H1 (cell line): ENCODE measurements at regions not wholly inside any gene's neighbourhood (a gene's known extent, or its start where the extent isn't known, plus 50 kb on each side); places are given as distances from the start of the nearest gene placed in this dataset.

Experiments
- CTCF ChIA-PET: fragments of 300-600 bp; sonication (Branson Sonifier 250); formaldehyde crosslinking; loops from one replicate; lab custom pipeline; 2021; ENCODE audit not compliant: partially characterized antibody; lab: Charles Lee
- POLR2A ChIA-PET: fragments of 300-600 bp; sonication (Branson Sonifier 250); formaldehyde crosslinking; loops from one replicate; lab custom pipeline; 2021; ENCODE audit warnings: inconsistent platforms; ENCODE audit not compliant: partially characterized antibody; lab: Charles Lee
- DNase-seq, 2 experiments: peaks; one replicate each; pipeline versions ENCODE4 v3.0.0 to v3.0.0-alpha.2; 2010 to 2022; ENCODE audit warnings: low spot score in 2 of 2, low read depth in 1 of 2, mixed read lengths in 1 of 2
- FAIRE-seq: peaks from 2 replicates; lab custom pipeline; 2011; peaks lifted over from hg19 to GRCh38; lab: Jason Lieb, UNC
- H2AFZ ChIP-seq: 2 replicates; pipeline ENCODE4 v1.8.1; 2012; ENCODE audit warnings: low read length, inconsistent platforms
- H2AK5ac ChIP-seq: 2 replicates; pipeline ENCODE4 v1.6.1; 2013; ENCODE audit warnings: low read depth, low read length
- H2BK120ac ChIP-seq: replicated peaks from 2 replicates; pipeline ENCODE3; 2013; ENCODE audit warnings: low read depth, low read length, inconsistent platforms
- H2BK12ac ChIP-seq: 2 replicates; pipeline ENCODE4 v1.6.1; 2013; ENCODE audit warnings: low read depth, low read length
- H2BK15ac ChIP-seq: 2 replicates; pipeline ENCODE4 v1.6.1; 2013; ENCODE audit warnings: low read length
- H2BK20ac ChIP-seq: 2 replicates; pipeline ENCODE4 v1.6.1; 2013; ENCODE audit warnings: low read length
- H2BK5ac ChIP-seq: 2 replicates; pipeline ENCODE4 v1.6.1; 2013; ENCODE audit warnings: low read depth, low read length
- H3K14ac ChIP-seq: 2 replicates; pipeline ENCODE4 v1.6.1; 2013; ENCODE audit warnings: inconsistent platforms; ENCODE audit not compliant: insufficient read length
- H3K18ac ChIP-seq: 2 replicates; pipeline ENCODE4 v1.6.1; 2013; ENCODE audit warnings: low read length; ENCODE audit errors: extremely low read depth
- H3K23ac ChIP-seq: 2 replicates; pipeline ENCODE4 v1.6.1; 2013; ENCODE audit warnings: inconsistent platforms; ENCODE audit not compliant: insufficient read length
- H3K23me2 ChIP-seq: 2 replicates; pipeline ENCODE4 v1.6.1; 2013; ENCODE audit warnings: low read depth, low read length
- H3K27ac ChIP-seq: 2 replicates; pipeline ENCODE4 v1.6.1; 2011; ENCODE audit warnings: low read depth, low read length, inconsistent platforms
- H3K27me3 ChIP-seq, 4 experiments: replicated peaks in 1 of 4; 1 replicate in 1 of 4; 2 replicates in 3 of 4; pipeline versions ENCODE4 v1.6.1 to v1.8.1; 2011 to 2013; ENCODE audit warnings: low read length in 3 of 4, mild to moderate bottlenecking in 3 of 4, inconsistent platforms in 2 of 4, mixed read lengths in 2 of 4, moderate library complexity in 1 of 4; ENCODE audit not compliant: control insufficient read depth in 3 of 4, insufficient read depth in 3 of 4; ENCODE audit errors: extremely low read depth in 1 of 4
- H3K36me3 ChIP-seq, 4 experiments: 2 replicates each; pipeline versions ENCODE4 v1.6.1 to v1.8.1; 2011 to 2013; ENCODE audit warnings: mild to moderate bottlenecking in 4 of 4, low read length in 3 of 4, moderate library complexity in 2 of 4, control low read depth in 1 of 4, inconsistent platforms in 1 of 4; ENCODE audit not compliant: insufficient read depth in 4 of 4, control insufficient read depth in 2 of 4
- H3K4ac ChIP-seq: replicated peaks from 2 replicates; pipeline ENCODE3; 2013; ENCODE audit warnings: low read length, low read depth, mixed read lengths, inconsistent platforms; ENCODE audit not compliant: insufficient read length
- H3K4me1 ChIP-seq, 4 experiments: replicated peaks in 1 of 4; 1 replicate in 1 of 4; 2 replicates in 3 of 4; pipeline versions ENCODE4 v1.6.1 to v1.8.1; 2011 to 2013; ENCODE audit warnings: low read length in 3 of 4, inconsistent platforms in 2 of 4, mixed read lengths in 1 of 4; ENCODE audit not compliant: insufficient read depth in 4 of 4, control insufficient read depth in 3 of 4
- H3K4me2 ChIP-seq, 2 experiments: 2 replicates each; pipeline versions ENCODE4 v1.6.1 to v1.8.1; 2011 to 2013; ENCODE audit warnings: low read depth in 2 of 2, low read length in 2 of 2, control low read depth in 1 of 2, inconsistent platforms in 1 of 2, mild to moderate bottlenecking in 1 of 2; ENCODE audit not compliant: insufficient read depth in 1 of 2
- H3K4me3 ChIP-seq, 4 experiments: fragments of 200-600, 300-600 bp in 1 of 4; sonication (generic), shearing (Covaris generic), sonication (Bioruptor Twin) in 1 of 4; 2 replicates each; pipeline versions ENCODE4 v1.5.1 to v1.8.1; 2011 to 2016; ENCODE audit warnings: low read length in 4 of 4, low read depth in 3 of 4, control low read depth in 2 of 4, inconsistent platforms in 2 of 4, mild to moderate bottlenecking in 2 of 4, mixed read lengths in 1 of 4, moderate library complexity in 1 of 4; ENCODE audit not compliant: insufficient read depth in 2 of 4; ENCODE audit errors: extremely low read depth in 1 of 4
- H3K56ac ChIP-seq: replicated peaks from 2 replicates; pipeline ENCODE3; 2013; ENCODE audit warnings: low read depth, mild to moderate bottlenecking, mixed read lengths, low read length, inconsistent platforms; ENCODE audit not compliant: insufficient read length
- H3K79me1 ChIP-seq: 2 replicates; pipeline ENCODE4 v1.6.1; 2013; ENCODE audit warnings: low read depth, low read length, control low read depth
- H3K79me2 ChIP-seq, 2 experiments: 2 replicates each; pipeline versions ENCODE4 v1.6.1 to v1.8.1; 2012 to 2013; ENCODE audit warnings: low read length in 2 of 2, mild to moderate bottlenecking in 2 of 2, inconsistent platforms in 1 of 2; ENCODE audit not compliant: insufficient read depth in 2 of 2, control insufficient read depth in 1 of 2
- H3K9ac ChIP-seq, 4 experiments: replicated peaks in 1 of 4; 1 replicate in 1 of 4; 2 replicates in 3 of 4; pipeline versions ENCODE4 v1.6.1 to v1.8.1; 2011 to 2013; ENCODE audit warnings: low read depth in 3 of 4, low read length in 3 of 4, control low read depth in 2 of 4, mild to moderate bottlenecking in 2 of 4, moderate library complexity in 2 of 4, inconsistent platforms in 1 of 4; ENCODE audit errors: extremely low read depth in 1 of 4
- H3K9me3 ChIP-seq, 2 experiments: 2 replicates each; pipeline versions ENCODE4 v1.6.1 to v1.8.1; 2012 to 2013; ENCODE audit warnings: mild to moderate bottlenecking in 2 of 2, moderate library complexity in 2 of 2, control low read depth in 1 of 2, inconsistent platforms in 1 of 2, low read depth in 1 of 2, low read length in 1 of 2, mixed read lengths in 1 of 2; ENCODE audit not compliant: insufficient read depth in 2 of 2
- H4K20me1 ChIP-seq, 2 experiments: replicated peaks in 1 of 2; 2 replicates each; pipeline versions ENCODE3 to v1.8.1; 2011 to 2013; ENCODE audit warnings: inconsistent platforms in 2 of 2, low read length in 2 of 2, mild to moderate bottlenecking in 1 of 2; ENCODE audit not compliant: insufficient read depth in 2 of 2, control insufficient read depth in 1 of 2
- H4K5ac ChIP-seq: 2 replicates; pipeline ENCODE4 v1.6.1; 2013; ENCODE audit warnings: low read length, low read depth, mixed read lengths, inconsistent platforms; ENCODE audit not compliant: insufficient read length
- H4K8ac ChIP-seq: 2 replicates; pipeline ENCODE4 v1.8.0; 2013; ENCODE audit warnings: mild to moderate bottlenecking, moderate library complexity, low read length, inconsistent platforms; ENCODE audit not compliant: insufficient read depth; ENCODE audit errors: extremely low read depth
- H4K91ac ChIP-seq: replicated peaks from 2 replicates; pipeline ENCODE3; 2013; ENCODE audit warnings: low read length, mixed read lengths, inconsistent platforms; ENCODE audit not compliant: insufficient read length
- CHD2 ChIP-seq: IDR thresholded peaks from 2 replicates; pipeline ENCODE4 v1.6.1; 2012; ENCODE audit warnings: low read length, improper control_type of control experiment
- JUN ChIP-seq: IDR thresholded peaks from 2 replicates; pipeline ENCODE4 v1.6.1; 2011; ENCODE audit warnings: low read depth, mild to moderate bottlenecking, improper control_type of control experiment, low read length
- KDM5A ChIP-seq: fragments of 200-600 bp; IDR thresholded peaks from 2 replicates; pipeline ENCODE4 v1.7.1; 2012; ENCODE audit warnings: mild to moderate bottlenecking, low read length, inconsistent platforms, mixed read lengths
- POLR2A ChIP-seq, 2 experiments: IDR thresholded peaks; 1 replicate in 1 of 2; 2 replicates in 1 of 2; pipeline ENCODE4 v1.6.1; 2011; ENCODE audit warnings: low read depth in 2 of 2, low read length in 2 of 2, mild to moderate bottlenecking in 2 of 2; ENCODE audit errors: control extremely low read depth in 1 of 2
- RBBP5 ChIP-seq: IDR thresholded peaks from 2 replicates; pipeline ENCODE4 v1.7.1; 2012; ENCODE audit warnings: low read depth, mild to moderate bottlenecking, inconsistent platforms, low read length, moderate library complexity, borderline replicate concordance
- SIN3A ChIP-seq, 2 experiments: IDR thresholded peaks in 1 of 2; conservative IDR thresholded peaks in 1 of 2; 2 replicates each; pipeline ENCODE4 v1.6.1; 2011 to 2012; ENCODE audit warnings: low read length in 2 of 2, improper control_type of control experiment in 1 of 2, low read depth in 1 of 2, mild to moderate bottlenecking in 1 of 2
- SUZ12 ChIP-seq: fragments of 200-600 bp; sonication (generic); IDR thresholded peaks from 2 replicates; pipeline ENCODE4 v1.6.1; 2012; ENCODE audit warnings: mild to moderate bottlenecking, inconsistent platforms, low read length, moderate library complexity, mixed read lengths
- TAF1 ChIP-seq: IDR thresholded peaks from 2 replicates; pipeline ENCODE4 v1.6.1; 2011; ENCODE audit warnings: mild to moderate bottlenecking, low read depth, low read length
- TCF12 ChIP-seq: IDR thresholded peaks from 2 replicates; pipeline ENCODE4 v1.6.1; 2011; ENCODE audit warnings: low read depth, mild to moderate bottlenecking, low read length
- WGBS, 2 experiments: shearing (Covaris generic) in 1 of 2; methylation state at CpG; one replicate each; pipeline versions ENCODE4 v1.1.6 to v1.1.7; 2013 to 2015; ENCODE audit warnings: low lambda C conversion rate in 2 of 2, mixed read lengths in 2 of 2, inconsistent platforms in 1 of 2, low coverage in 1 of 2, missing lambda C conversion rate in 1 of 2; ENCODE audit not compliant: insufficient replicate concordance in 2 of 2, insufficient coverage in 1 of 2, insufficient read length in 1 of 2; ENCODE audit errors: extremely low coverage in 1 of 2, missing lambda C conversion rate in 1 of 2; 5-methylcytosine and 5-hydroxymethylcytosine counted together
- TF ChIP-seq, protein P1 (sequence below), 3 experiments: IDR thresholded peaks; 1 replicate in 2 of 3; 2 replicates in 1 of 3; pipeline versions ENCODE4 v1.5.1 to v1.6.1; 2011; ENCODE audit warnings: low read length in 3 of 3, mild to moderate bottlenecking in 3 of 3, inconsistent platforms in 2 of 3, low read depth in 1 of 3, moderate library complexity in 1 of 3; ENCODE audit not compliant: insufficient read depth in 1 of 3; ENCODE audit errors: control extremely low read depth in 1 of 3

DNA sequence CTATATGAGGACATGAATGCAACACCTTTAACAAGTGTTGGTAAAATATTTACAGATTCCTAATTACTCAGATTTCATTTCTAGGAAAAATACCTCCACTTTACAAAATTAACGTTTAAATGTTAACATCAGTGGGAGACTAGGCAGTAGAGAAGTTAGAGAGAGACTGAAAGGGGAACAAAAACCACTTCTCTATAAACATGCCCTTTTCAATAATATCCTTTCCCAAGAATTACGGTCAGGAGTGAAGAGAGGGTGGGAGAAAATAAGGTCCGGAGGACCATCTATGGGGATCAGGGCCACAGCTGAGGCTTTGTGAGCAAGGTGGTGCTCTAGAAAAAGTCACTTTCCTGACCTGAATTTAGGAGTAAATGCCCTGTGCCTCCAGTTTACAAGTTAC, 65.3 kb upstream of the WIPF1 start:
- no peak for DNase-seq
- Histone ChIP-seq H4K20me1 (no peaks in the 10 kb centered on the region), H3K18ac (no peak overlapping the region), H3K4me3 (no peak overlapping the region), H3K23me2 (no peaks in the 10 kb centered on the region), H2BK5ac (no peak overlapping the region), H3K56ac (no peak overlapping the region), H3K27ac (no peak overlapping the region), H3K4me1 (peaks cover 0 to 6% (median 1%) of the 10 kb centered on the region in 4 experiments; a peak in 3 of 7 replicates), H3K23ac (no peak overlapping the region), H2BK15ac (no peak overlapping the region), H4K91ac (no peak overlapping the region), H3K79me2 (no peaks in the 10 kb centered on the region), H3K14ac (no peak overlapping the region), H3K27me3 (no peaks in the 10 kb centered on the region), H2BK120ac (no peak overlapping the region), H3K9ac (no peak overlapping the region), H3K79me1 (no peaks in the 10 kb centered on the region), H3K36me3 (no peaks in the 10 kb centered on the region), H3K4ac (no peak overlapping the region), H2BK12ac (no peak overlapping the region), H2AK5ac (no peak overlapping the region), H4K5ac (no peak overlapping the region), H2AFZ (no peak overlapping the region), H3K4me2 (no peak overlapping the region), H3K9me3 (no peaks in the 10 kb centered on the region), H4K8ac (no peak overlapping the region), H2BK20ac (0 out of 2 replicates have a peak overlapping the region, but pooled peaks have one; percentile 19)
- ChIA-PET CTCF (interaction anchor here (0.6 to 0.9 kb wide), 2 partner anchors 34 to 36 kb away, joined by 3 read pairs; no protein-coding TSS in a partner anchor), POLR2A (no interaction called here)
- TF ChIP-seq, protein P1, sequence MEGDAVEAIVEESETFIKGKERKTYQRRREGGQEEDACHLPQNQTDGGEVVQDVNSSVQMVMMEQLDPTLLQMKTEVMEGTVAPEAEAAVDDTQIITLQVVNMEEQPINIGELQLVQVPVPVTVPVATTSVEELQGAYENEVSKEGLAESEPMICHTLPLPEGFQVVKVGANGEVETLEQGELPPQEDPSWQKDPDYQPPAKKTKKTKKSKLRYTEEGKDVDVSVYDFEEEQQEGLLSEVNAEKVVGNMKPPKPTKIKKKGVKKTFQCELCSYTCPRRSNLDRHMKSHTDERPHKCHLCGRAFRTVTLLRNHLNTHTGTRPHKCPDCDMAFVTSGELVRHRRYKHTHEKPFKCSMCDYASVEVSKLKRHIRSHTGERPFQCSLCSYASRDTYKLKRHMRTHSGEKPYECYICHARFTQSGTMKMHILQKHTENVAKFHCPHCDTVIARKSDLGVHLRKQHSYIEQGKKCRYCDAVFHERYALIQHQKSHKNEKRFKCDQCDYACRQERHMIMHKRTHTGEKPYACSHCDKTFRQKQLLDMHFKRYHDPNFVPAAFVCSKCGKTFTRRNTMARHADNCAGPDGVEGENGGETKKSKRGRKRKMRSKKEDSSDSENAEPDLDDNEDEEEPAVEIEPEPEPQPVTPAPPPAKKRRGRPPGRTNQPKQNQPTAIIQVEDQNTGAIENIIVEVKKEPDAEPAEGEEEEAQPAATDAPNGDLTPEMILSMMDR (IDR thresholded peaks at IDR 0.05; ENCODE audit: control extremely low read depth in 1 of 3, insufficient read depth in 1 of 3, low read depth in 1 of 3, low read length in 3 of 3): no peak
- TF ChIP-seq SUZ12 (no peak), RBBP5 (no peak), CHD2 (no peak), POLR2A (IDR thresholded peaks at IDR 0.05; ENCODE audit: control extremely low read depth in 1 of 2, low read depth in 2 of 2, low read length in 2 of 2) (no peak), JUN (no peak), KDM5A (no peak), TAF1 (no peak), SIN3A (conservative IDR thresholded peaks at IDR 0.05 in 1 of 2, IDR thresholded peaks at IDR 0.05 in 1 of 2; ENCODE audit: low read depth in 1 of 2, low read length in 2 of 2) (no peak), TCF12 (no peak)
- 81% methylated on average over 3 of the region's 3 CpGs; no CpG with 5 or more reads in 1 of the 2 experiments for WGBS, 2 experiments
- no peak for FAIRE-seq
